ENCODE measurements at regions not wholly inside any gene's neighbourhood (a gene's known extent, or its start where the extent isn't known, plus 50 kb on each side); places are given as distances from the start of the nearest gene placed in this dataset.

DNA sequence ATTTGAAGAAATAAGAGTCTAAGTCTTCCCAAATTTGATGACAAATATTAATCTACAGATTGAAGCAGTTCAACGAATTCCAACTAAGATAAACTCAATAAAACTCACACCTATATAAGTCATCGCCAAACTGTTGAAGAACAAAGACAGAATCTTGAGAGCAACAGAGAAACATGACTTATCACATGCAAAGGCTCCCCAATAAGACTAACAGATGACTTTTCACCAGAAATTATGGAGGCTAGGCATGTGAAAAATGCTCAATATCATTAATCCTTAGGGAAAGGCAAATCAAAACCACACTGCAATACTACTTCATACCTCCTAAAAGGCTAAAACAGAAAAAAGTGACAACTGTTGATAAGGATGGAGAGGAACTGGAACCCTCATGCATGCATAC, 517.6 kb upstream of the SUCLG2 start:
- DNase-seq (ENCODE audit: low read depth in 1 of 2, low spot score in 1 of 2) = no peak

DNA sequence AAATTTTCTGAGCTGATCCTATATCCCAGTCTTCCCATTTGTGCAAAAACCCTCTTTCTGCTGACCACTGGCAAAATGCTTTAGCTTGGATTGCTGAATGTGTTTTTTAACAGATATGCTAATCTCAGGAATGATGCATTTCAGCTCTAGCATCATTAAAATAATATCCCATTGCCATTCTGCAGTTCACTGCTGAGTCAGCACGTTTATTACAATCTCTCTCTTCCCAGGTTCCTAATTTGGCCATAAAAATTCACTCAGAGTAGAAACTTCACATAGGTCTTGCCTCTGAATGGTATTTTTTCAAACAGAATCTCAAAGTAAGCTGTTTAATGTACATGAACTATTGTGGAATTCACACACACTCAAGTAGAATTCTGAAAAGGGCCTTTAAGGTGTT, 509.6 kb upstream of the SUCLG2 start:
- DNase-seq (ENCODE audit: low read depth in 1 of 2, low spot score in 1 of 2) = no peak

DNA sequence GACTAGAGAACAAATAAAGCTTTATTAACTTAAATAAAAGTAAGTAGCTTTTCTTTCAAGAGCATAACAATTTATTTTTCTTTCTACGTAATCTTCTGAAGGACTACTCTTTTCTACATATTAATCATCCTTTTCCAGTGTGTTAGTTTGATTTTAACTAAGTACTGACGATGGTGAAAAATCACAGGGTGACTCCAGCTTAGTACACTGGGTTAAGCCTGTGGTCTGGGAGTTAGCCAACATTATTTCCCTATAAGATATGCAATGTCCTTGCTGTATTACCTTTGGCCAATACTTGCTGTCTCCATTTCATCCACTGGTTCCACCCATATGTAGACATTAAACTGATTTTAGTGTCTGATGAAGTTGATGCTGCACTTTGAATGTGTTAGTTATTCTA, 508.6 kb upstream of the SUCLG2 start:
- no peak for DNase-seq (ENCODE audit: low read depth in 1 of 2, low spot score in 1 of 2)

DNA sequence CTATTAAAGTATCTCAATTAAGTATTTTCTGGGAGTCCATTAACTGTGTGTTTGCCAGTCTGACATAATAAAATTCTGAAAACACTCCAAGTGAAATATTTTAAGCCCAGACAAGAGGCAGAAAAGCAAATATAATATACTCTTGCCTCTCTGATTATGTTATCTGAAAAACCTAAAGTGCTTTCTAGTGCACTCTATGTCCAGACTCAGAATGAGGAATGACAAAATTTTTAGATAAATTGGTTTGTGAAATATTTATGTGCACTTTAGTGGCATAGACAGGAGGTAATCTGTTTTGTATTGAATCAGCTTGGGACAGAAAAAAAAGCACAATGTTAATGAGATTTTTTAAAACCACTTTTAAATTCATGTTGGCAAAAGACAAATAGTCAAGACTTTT, 508.2 kb upstream of the SUCLG2 start:
- no peak for DNase-seq (ENCODE audit: low read depth in 1 of 2, low spot score in 1 of 2)

DNA sequence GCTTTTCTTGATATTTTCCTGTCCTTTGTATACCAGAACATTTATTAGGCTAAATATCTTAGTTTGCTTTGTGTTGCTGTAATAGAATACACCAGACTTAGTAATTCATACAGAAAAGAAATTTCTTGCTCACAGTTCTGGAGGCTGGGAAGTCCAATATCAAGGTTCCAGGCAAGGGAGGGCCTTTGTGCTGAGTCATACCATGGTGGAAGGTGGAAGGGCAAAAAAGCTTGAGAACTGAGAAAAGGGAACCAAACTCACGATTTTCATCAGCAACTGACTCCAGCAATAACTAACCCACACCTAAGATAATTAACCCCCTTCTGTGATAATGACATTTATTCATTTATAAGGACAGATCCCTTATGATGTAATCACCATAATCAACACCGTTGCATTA, 496.9 kb upstream of the SUCLG2 start:
- DNase-seq (ENCODE audit: low read depth in 1 of 2, low spot score in 1 of 2) = no peak

DNA sequence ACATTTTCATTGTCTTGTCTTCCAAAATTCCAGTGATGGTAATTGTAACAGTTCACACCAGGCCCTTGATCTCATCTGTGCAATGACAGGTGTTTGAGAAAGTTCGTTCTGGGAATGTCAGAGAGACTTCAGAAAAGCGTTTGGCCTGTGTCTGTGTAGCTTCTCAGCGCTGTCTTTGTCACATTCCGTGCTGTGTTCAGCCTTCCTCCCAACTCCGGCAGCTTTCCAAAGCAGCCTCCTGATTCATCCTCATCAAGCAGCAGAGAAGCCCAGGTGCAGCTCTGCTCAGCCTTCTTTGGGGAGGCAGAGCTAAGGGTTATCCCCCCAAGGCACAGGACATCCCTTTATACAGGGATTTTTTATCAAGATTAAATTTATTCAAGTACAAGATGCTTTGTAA, 494.0 kb upstream of the SUCLG2 start:
- DNase-seq (ENCODE audit: low read depth in 1 of 2, low spot score in 1 of 2) = no peak

DNA sequence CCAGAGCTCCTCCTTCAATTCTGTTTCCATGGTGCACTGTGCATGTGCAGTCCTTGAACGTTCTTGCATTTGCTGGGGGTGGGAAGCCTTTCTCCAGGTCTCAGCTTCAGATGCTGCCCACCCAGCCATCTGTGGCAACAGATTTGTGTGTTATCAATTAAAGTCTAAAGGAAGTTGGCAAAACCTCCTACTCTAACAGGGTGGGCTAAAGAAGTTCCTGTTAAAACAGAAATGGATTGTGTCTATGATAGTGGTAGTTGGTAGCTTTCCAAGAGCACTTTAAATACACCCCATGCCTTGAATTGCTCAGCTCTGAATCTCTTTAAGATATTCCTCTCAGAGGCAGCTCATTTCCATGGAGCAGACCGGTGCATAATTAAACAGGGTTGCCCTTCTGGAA, 488.0 kb upstream of the SUCLG2 start:
- no peak for DNase-seq (ENCODE audit: low read depth in 1 of 2, low spot score in 1 of 2)

DNA sequence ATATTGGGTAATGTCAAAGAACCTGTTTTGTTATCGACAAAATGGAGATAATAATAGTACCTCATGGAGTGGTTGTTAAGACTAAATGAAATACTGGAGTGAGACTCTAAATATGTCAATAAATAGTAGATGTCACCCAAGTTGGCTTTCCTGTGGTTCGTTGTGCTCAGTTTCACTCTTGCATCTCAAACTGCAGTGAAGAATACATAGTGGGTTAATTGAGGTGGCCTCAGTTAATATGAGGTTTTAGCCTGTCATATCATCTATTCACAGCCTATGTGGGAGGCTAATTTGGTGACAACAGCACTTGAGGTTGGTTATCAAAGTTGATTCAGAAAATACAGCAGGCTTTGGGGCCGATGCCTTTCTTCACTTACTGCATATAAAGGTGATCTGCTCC, 485.5 kb upstream of the SUCLG2 start:
- no peak for DNase-seq (ENCODE audit: low read depth in 1 of 2, low spot score in 1 of 2)

DNA sequence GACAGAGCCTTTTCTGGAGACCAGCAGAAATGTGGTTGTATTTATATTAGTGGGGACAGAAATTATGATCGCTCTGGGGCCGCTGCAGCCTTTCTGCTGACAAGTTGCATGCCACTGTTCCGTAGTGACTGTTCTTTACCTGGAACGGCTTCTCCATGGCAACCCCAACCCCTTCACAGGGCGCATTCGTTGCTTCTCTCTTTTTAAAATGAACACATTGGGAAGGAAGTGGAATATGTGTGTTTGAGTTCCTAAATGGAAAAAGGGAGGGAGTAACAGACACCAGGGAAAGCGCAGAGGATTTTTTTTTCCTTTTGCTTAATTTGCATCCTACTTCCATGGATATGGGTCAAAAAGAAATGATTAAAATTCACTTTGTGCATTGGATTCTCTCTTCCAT, 482.0 kb upstream of the SUCLG2 start:
- no peak for DNase-seq (ENCODE audit: low read depth in 1 of 2, low spot score in 1 of 2)

DNA sequence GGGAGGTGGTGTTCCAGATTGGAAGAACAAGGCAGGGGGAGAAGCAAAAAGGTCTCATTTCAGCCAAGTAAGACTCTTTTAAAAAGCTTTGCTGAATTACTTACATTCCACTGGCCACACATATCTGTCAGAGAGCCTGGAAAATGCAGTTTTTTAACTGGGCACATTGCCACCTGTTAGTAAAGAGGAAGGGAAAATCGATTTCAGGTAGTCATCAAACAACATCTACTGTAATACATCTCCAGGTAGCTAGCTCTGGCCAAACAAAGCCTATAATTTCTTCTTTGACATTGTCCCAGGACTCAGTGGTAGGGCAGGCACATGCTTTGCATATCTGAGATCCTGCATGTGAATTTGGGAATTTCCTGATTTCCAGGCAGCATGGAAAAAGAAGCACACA, 480.7 kb upstream of the SUCLG2 start:
- DNase-seq (ENCODE audit: low read depth in 1 of 2, low spot score in 1 of 2) = no peak

DNA sequence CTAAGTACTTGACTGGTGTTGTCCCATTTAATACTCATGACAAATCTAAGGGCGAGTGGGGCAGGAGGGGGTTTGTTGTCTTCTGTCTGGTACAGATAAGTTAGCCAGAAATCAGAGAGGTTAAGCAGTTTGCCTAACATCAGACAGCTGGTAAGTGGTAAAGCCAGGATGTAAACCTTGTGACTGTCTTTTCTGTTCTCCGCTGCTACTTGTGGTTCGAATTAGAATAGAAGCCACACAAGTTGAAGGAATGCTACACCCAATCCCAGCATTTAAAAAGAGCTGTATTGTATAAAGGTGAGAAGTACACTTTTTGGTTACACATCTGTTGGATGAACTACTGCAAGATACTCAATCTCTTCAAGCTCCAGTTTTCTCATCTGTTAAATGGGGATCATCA, 474.7 kb upstream of the SUCLG2 start:
- DNase-seq (ENCODE audit: low read depth in 1 of 2, low spot score in 1 of 2) = no peak

DNA sequence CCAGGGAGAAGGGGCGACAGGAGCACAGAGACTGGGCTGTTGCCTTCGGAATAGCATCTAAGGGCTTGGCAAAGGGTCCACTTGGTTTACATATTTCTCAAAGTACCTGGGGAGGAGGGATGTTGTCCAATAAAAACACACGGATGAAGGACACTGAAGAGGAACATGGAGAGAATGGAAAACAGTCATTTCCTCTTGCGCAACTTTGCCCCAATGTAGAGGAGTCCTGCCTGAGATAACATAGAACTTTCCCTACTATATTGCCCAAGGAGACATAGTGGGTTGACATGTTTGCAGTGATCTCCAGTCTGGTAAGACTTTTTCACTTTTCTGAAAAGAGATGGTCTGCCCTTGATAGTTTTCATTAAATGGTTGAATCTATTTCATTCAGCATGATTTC, 468.8 kb upstream of the SUCLG2 start:
- no peak for DNase-seq (ENCODE audit: low read depth in 1 of 2, low spot score in 1 of 2)

DNA sequence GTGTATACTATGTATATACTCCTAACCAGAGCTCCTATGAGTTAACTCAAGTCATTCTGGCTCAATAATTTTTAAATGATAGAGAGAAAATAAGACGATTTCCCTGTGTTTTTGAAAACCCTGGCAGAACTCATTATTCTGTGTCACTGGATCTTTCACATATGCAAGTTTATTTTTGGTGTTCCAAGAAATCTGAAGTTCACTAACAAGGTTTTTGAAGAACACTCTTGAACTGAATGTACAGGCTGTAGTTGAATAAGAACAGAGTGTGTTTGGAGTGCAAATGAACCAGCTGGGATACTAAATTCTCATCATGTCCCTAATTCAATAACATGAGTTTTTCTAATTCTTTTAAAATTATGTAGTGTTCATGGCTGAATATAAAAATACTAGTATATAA, 466.9 kb upstream of the SUCLG2 start:
- DNase-seq (ENCODE audit: low read depth in 1 of 2, low spot score in 1 of 2) = no peak

DNA sequence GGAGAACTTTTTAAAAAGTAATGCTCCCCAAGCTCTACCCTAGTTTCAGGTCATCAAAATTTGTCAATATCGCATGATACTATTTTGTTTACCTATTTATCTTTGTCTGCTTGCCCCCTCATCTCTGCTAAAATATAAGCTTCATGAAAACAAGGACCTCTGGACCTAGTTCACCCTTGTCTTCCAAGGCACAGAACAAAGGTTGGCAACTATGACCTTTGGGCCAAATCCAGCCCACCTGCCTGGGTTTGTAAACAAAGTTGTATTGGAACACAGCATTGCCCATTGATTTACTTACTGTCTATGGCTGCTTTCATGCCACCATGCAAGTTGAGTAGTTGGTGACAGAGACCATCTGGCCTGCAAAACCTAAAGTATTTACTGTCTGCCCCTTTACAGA, 462.2 kb upstream of the SUCLG2 start:
- no peak for DNase-seq (ENCODE audit: low read depth in 1 of 2, low spot score in 1 of 2)

DNA sequence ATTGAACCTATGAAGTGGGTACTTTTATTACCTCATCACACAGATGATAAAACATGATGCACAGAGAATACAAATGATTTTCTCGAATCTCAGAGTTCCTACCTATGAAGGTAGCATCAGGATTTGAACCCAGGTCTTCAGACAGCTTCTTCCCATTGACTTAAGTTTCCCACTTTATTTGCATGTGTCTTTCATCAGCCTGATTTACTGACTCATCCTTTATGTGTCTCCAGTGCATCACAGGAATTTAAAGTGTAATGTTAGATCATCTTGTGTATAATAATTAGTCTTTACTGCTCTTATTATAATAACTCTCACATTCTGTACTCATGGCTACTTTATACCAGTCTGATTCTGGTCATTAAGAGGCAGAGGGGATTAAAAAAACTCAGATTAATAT, 449.4 kb upstream of the SUCLG2 start:
- no peak for DNase-seq (ENCODE audit: low read depth in 1 of 2, low spot score in 1 of 2)

DNA sequence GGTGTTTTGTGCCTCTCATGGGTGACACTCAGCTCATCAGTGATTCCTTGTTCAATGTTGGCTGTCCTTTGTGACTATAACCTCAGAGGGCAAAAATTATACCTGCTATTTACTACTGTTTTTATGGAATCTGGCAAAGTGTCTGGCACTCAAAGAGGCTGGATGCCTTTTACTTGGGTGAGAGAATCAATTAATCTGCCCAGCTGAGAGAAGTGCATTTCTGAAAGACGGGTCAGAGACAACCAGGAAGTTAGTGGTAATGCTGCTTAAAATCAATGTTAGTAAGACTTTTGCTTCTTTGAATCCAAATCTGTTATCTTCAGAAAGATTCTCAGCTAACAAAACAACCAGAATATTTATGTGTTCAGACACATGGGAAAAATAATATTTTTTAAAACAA, 436.2 kb upstream of the SUCLG2 start:
- no peak for DNase-seq (ENCODE audit: low read depth in 1 of 2, low spot score in 1 of 2)

DNA sequence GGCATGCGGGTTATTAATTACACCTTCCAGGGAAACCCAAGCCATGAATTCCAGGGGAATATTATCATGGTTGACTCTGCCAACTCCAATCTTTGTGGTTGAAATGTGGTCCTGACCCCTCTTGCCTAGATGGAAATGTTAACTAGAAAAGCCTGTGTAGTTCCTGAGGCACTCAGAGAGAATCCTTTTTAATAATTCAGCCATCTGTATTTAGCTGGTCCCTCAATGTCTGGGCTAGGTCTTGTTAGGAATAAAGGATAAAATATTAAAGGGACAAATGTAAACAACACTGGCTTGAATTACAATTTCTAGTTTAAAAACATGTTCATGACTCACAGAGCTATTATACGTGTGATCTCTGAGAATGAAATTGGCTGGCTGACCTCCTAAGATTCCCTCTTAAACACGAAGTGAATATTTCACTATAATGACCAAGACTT, 435.2 kb upstream of the SUCLG2 start:
- DNase-seq (ENCODE audit: low read depth in 1 of 2, low spot score in 1 of 2) = no peak

DNA sequence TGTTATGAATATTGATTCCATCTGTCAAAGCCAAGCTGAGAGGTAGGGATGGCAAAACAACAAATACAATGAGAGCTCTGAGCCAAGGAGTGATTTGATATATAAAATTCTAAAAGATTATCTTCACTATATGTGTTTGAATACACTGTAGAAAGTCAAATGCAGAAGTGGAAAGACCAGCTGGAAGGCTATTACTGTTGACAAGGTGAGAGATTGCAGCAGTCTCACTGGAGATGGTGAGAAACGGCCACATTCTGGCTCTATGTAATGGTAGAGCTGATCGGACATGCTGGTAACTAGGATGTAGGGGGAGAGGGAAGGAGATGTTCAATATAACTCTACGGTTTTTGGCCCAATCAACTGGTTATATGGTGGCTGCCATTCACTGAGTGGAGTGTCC, 434.2 kb upstream of the SUCLG2 start:
- DNase-seq (ENCODE audit: low read depth in 1 of 2, low spot score in 1 of 2) = no peak

DNA sequence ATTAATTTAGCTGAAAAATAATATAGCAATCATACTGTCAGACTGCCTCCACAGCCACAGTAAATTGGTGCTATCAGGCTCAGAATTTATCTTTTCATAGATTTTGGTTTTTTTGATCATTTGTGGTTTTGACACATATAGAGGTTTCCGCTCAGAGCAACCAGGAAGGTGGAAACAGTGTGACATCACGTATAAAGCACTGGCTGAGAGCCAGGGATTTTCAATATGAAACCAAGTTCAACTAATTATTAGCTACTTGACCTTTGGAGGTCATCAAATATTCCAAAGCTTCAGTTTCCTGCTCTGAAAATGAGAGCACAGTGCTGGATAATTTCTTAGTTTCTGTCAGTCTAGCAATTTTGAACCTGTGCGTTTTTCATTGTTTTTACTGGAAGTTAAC, 433.8 kb upstream of the SUCLG2 start:
- DNase-seq (ENCODE audit: low read depth in 1 of 2, low spot score in 1 of 2) = peak in 1 of 2 donors; percentile 2

DNA sequence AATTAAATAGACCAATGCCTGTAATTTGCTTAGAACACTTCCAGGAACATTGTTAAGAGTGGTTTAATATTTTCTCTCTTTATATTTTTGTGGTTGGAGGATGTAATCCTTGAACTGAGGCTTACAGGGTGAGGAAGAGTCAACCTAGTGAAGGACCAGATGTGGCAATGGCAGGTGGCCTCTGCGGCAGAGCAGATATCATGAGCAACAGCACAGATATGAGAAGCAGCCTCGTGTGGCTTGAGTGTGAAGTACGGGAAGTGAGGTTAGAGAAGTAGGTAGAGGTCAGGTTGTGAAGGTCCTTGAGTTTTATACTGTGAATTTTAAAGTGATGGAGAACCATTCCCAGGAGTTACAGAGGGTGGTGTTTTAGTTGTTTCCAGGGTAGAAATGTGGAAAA, 417.6 kb upstream of the SUCLG2 start:
- DNase-seq (ENCODE audit: low read depth in 1 of 2, low spot score in 1 of 2) = no peak

DNA sequence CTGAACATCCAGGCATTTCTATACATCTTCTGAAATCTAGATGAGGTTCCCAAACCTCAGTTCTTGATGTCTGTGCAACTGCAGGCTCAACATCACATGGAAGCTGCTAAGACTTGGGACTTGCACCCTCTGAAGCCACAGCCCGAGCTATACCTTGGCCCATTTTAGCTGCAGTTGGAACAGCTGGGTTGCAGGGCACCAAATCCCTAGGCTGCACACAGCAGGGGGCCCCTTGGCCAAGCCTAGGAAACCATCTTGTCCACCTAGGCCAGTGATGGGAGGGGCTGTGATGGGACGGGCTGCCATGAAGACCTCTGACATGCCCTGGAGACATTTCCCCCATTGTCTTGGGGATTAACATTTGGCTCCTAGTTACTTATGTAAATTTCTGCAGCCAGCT, 415.8 kb upstream of the SUCLG2 start:
- no peak for DNase-seq (ENCODE audit: low read depth in 1 of 2, low spot score in 1 of 2)

DNA sequence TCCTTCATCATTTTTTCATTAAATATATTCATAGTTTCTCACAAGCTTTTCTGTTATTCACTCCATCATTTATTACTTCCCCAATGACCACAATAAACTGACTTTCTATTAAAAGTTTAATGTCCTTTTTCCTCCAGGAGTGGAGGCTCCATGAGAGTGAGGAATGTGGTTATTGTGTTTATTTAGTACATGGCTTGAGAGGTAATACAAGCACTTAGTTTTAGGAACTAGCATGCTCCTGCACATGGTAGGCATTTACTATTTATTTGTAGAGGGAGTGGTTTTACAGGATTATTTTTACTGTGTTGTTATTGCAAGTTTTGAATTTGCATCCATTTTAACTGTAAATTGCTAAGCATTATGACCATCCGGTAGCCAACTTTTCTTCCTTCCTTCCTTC, 412.9 kb upstream of the SUCLG2 start:
- DNase-seq (ENCODE audit: low read depth in 1 of 2, low spot score in 1 of 2) = no peak

DNA sequence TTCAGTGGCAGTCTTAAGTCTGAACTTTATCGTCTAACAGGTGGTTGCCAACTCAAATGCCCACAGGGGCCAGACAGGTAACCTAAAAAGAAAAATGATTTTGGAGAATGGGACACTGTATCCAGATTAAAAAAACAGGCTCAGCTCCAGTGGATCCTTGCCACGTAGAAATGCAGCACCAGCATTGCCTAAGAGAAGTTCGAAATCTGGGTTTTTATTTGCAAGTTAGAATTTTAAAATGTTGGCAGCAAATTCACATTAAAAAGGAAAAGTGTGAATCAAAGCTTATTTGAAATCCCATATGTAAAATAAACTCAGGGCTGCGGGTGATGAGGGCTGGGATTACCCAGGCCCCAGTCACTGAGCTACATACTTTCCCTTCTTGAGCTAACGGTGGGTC, 408.5 kb upstream of the SUCLG2 start:
- DNase-seq (ENCODE audit: low read depth in 1 of 2, low spot score in 1 of 2) = no peak

DNA sequence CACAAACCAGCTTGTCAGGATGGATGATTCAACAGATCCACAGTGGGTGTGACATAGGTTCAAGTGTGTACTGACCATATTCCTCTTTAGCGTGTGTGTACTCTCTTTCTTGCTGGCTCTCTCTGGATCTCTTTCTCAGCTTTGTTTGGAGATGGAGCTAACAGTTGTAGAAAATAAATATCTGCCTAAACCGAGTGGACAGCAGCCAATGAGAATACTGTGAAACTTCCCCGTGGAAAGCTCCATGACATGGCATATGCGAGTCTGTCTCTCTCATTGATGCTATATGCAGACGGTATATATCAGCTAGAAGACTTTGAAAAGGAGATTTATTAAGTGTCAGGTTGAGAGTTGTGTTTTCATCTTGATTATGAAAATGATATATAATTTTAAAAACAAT, 406.5 kb upstream of the SUCLG2 start:
- no peak for DNase-seq (ENCODE audit: low read depth in 1 of 2, low spot score in 1 of 2)

Measured in activated T-helper 1 cell treated with anti-CD3 and anti-CD28 coated beads, Interleukin-2, amount 50 U/mL, for 16 hours (primary cell).